ENCODE measurements at regions not wholly inside any gene's neighbourhood (a gene's known extent, or its start where the extent isn't known, plus 50 kb on each side); places are given as distances from the start of the nearest gene placed in this dataset.
"Not testable (repeated sequence)": the region's sequence is repeated elsewhere in the genome, so short reads cannot be mapped to it uniquely, and the experiment has no call there.

- not testable (repeated sequence) for TF ChIP-seq CTCF (IDR thresholded peaks at IDR 0.05); TCF7L2 (IDR thresholded peaks at IDR 0.05; ENCODE audit: low read depth, low read length); SIN3A (IDR thresholded peaks at IDR 0.05; ENCODE audit: borderline replicate concordance, insufficient read depth, low read depth, low read length); POLR2AphosphoS5 (IDR thresholded peaks at IDR 0.05; ENCODE audit: low read depth, low read length); REST (IDR thresholded peaks at IDR 0.05; ENCODE audit: insufficient read depth in 1 of 2, low read depth in 2 of 2, low read length in 1 of 2)
These were observed 172.7 kb upstream of the CXorf66 start for GRCh38 chrX:140138065-140138464.
